ENCODE measurements at regions not wholly inside any gene's neighbourhood (a gene's known extent, or its start where the extent isn't known, plus 50 kb on each side); places are given as distances from the start of the nearest gene placed in this dataset.

GRCh38 chr9:19614294-19614693 lies 174.5 kb downstream of the SLC24A2 start:
- no peak overlapping the region for H3K27ac Mint-ChIP-seq
- intact Hi-C loops (cut with micrococcal nuclease) = no loop called here
- peaks cover 10% of the 10 kb centered on the region for H3K27me3 Mint-ChIP-seq
- H3K4me3 Mint-ChIP-seq = no peak overlapping the region
- H3K9me3 Mint-ChIP-seq = no peaks in the 10 kb centered on the region
- DNase-seq = no peak
- no peaks in the 10 kb centered on the region for H3K36me3 Mint-ChIP-seq (ENCODE audit: low read depth)
- H3K4me1 Mint-ChIP-seq = no peaks in the 10 kb centered on the region

DNA sequence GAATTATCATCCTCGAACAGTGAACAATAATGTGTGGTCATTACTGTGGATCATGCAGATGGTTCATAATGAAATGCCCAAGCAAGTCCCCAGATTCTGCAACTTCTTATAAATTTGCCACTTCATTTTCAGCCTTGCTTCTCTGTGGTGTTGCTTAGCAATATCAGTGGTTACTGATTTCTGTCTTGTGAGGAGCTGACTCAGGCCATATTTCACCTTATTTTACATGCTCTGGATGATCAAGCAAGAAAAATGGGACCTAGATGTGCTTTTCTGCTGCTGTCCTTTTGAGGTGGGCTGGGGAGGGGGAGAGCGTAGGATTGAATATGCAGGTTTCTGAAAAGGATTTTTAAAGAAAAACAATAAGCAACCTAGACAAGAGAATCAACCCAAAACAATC lies 188.3 kb downstream of the SLC24A2 start:
- peaks cover 7% of the 10 kb centered on the region for H3K27me3 Mint-ChIP-seq
- intact Hi-C loops (cut with micrococcal nuclease) = no loop called here
- no peaks in the 10 kb centered on the region for H3K36me3 Mint-ChIP-seq (ENCODE audit: low read depth)

GRCh38 chr9:19598722-19599121 lies 189.9 kb downstream of the ACER2 start:
- H3K27ac Mint-ChIP-seq = no peak overlapping the region
- no peak for DNase-seq
- H3K4me3 Mint-ChIP-seq = no peak overlapping the region
- no peaks in the 10 kb centered on the region for H3K4me1 Mint-ChIP-seq
- H3K27me3 Mint-ChIP-seq = peaks cover 11% of the 10 kb centered on the region
- intact Hi-C loops (cut with micrococcal nuclease) = no loop called here
- no peaks in the 10 kb centered on the region for H3K9me3 Mint-ChIP-seq
- H3K36me3 Mint-ChIP-seq (ENCODE audit: low read depth) = no peaks in the 10 kb centered on the region

More for the DNA sequence above, 188.3 kb downstream of the SLC24A2 start:
- Mint-ChIP-seq H3K4me3 (no peak overlapping the region), H3K27ac (no peak overlapping the region), H3K9me3 (no peaks in the 10 kb centered on the region), H3K4me1 (no peaks in the 10 kb centered on the region)
- no peak for DNase-seq

GRCh38 chr9:19597176-19597575 lies 188.4 kb downstream of the ACER2 start:
- Mint-ChIP-seq H3K4me1 (no peaks in the 10 kb centered on the region), H3K27ac (no peak overlapping the region), H3K9me3 (no peaks in the 10 kb centered on the region), H3K36me3 (ENCODE audit: low read depth) (no peaks in the 10 kb centered on the region), H3K27me3 (peaks cover 7% of the 10 kb centered on the region), H3K4me3 (no peak overlapping the region)
- DNase-seq = no peak
- intact Hi-C loops (cut with micrococcal nuclease) = no loop called here

DNA sequence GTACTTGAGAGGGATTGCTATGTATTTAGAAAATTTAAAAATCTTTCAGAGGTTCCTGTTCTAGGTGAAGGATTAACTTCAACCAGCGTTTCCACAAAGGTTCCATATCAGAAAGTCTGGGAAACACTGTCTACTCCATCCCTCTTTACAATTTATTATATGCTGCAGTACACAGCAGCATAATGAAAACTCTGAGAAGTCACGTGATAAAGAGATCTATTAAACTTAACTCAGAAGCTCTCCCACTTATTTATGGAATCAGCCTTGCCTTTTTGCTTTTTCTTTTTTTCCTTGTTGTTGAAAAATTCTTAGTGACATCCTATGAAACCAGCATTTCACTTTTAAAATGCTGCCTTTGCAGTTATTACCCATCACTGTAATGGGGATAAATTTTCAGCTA lies 186.2 kb downstream of the ACER2 start:
- H3K27ac Mint-ChIP-seq = no peak overlapping the region
- DNase-seq = no peak
- intact Hi-C loops (cut with micrococcal nuclease) = no loop called here
- H3K9me3 Mint-ChIP-seq = no peaks in the 10 kb centered on the region
- H3K4me3 Mint-ChIP-seq = no peak overlapping the region
- no peaks in the 10 kb centered on the region for H3K36me3 Mint-ChIP-seq (ENCODE audit: low read depth)
- H3K4me1 Mint-ChIP-seq = no peaks in the 10 kb centered on the region
- H3K27me3 Mint-ChIP-seq = peaks cover 9% of the 10 kb centered on the region

GRCh38 chr9:19587678-19588077 lies 178.9 kb downstream of the ACER2 start:
- DNase-seq = no peak
- H3K4me3 Mint-ChIP-seq = no peak overlapping the region
- peaks cover 8% of the 10 kb centered on the region for H3K27me3 Mint-ChIP-seq

DNA sequence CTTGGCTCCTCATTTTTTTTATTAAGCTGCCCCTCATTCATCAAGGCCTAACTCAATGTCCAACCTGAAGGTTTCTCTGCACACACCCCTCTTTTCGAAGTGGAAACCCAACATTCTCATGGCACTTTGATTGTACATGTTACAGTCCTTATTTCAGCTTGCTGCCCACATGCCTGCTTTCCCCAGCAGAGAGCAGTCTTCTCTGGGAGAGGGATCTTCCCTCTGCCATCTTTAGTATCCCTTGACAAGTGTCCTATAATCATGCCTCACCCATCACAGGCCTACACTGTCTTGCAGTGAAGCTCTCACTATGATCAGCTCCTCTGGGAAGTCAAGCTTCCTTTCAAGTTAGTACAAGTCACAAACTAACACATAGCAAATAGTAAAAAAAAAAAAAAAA lies 175.1 kb downstream of the ACER2 start:
- Mint-ChIP-seq H3K27ac (no peak overlapping the region), H3K9me3 (no peaks in the 10 kb centered on the region), H3K4me3 (no peak overlapping the region), H3K4me1 (no peaks in the 10 kb centered on the region), H3K27me3 (peaks cover 8% of the 10 kb centered on the region), H3K36me3 (ENCODE audit: low read depth) (no peaks in the 10 kb centered on the region)
- intact Hi-C loops (cut with micrococcal nuclease) = no loop called here
- no peak for DNase-seq

More at GRCh38 chr9:19587678-19588077, 178.9 kb downstream of the ACER2 start:
- Mint-ChIP-seq H3K36me3 (ENCODE audit: low read depth) (no peaks in the 10 kb centered on the region), H3K4me1 (no peaks in the 10 kb centered on the region), H3K27ac (no peak overlapping the region), H3K9me3 (no peaks in the 10 kb centered on the region)
- intact Hi-C loops (cut with micrococcal nuclease) = no loop called here

GRCh38 chr9:19577411-19577810 lies 168.6 kb downstream of the ACER2 start:
- Mint-ChIP-seq H3K27ac (no peak overlapping the region), H3K36me3 (ENCODE audit: low read depth) (no peaks in the 10 kb centered on the region), H3K9me3 (no peaks in the 10 kb centered on the region), H3K4me1 (no peaks in the 10 kb centered on the region), H3K27me3 (peaks cover 6% of the 10 kb centered on the region), H3K4me3 (no peak overlapping the region)
- no peak for DNase-seq
- intact Hi-C loops (cut with micrococcal nuclease) = no loop called here

DNA sequence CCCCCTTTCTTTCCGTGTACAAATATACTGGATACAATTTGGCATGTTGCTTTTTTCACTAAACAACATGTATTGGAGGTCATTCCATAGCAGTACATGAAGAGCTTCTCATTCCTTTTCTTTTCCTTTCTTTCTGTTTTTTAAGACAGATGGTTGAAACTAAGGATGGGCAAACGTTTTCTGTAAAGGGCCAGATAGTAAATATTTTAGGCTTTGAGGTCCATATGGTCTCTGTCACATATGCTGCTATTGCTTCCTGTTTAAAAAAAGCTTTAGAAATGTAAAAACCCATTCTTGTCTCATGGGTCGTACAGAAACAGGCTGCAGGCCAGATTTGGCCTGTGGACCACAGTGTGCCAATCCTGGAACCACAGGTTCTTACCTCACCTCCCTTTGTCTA lies 160.1 kb downstream of the ACER2 start:
- no peaks in the 10 kb centered on the region for H3K36me3 Mint-ChIP-seq (ENCODE audit: low read depth)
- intact Hi-C loops (cut with micrococcal nuclease) = no loop called here
- no peak overlapping the region for H3K27ac Mint-ChIP-seq
- no peak overlapping the region for H3K4me3 Mint-ChIP-seq
- no peaks in the 10 kb centered on the region for H3K27me3 Mint-ChIP-seq
- H3K4me1 Mint-ChIP-seq = no peaks in the 10 kb centered on the region
- DNase-seq = no peak
- no peaks in the 10 kb centered on the region for H3K9me3 Mint-ChIP-seq

DNA sequence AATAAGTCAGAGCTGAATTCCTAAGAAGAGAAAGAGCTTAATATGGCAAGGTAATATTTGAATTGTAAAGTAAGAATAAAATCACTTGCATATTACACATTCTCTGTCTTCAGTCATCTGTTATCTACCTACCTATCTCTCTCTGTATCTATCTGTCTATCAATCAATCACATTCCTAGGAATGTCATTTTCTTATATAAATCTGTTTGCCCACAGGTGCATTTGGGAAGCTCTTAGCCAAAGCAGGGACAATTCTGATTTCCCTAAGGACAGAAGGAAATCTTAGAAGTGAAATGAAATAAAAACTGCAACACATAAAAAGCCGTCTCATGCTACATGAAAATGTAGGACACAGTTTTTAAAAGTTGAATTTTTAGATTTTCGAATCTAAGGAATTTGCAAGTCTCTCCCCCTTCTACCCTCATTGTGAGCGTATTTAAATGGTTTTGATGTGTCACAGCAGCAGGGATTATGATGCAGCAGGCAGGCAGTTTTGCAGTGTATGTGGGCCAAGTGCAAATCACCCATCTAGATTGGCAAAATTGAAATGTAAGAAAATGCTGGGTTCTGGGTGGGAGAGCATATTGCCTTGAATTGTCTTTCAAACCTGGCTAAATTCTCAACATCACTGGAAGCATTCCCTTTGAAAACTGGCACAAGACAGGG lies 155.7 kb downstream of the ACER2 start:
- H3K4me3 Mint-ChIP-seq = no peak overlapping the region
- no peaks in the 10 kb centered on the region for H3K4me1 Mint-ChIP-seq
- intact Hi-C loops (cut with micrococcal nuclease) = no loop called here
- H3K27me3 Mint-ChIP-seq = no peaks in the 10 kb centered on the region
- no peak for DNase-seq
- no peak overlapping the region for H3K27ac Mint-ChIP-seq
- no peaks in the 10 kb centered on the region for H3K9me3 Mint-ChIP-seq
- no peaks in the 10 kb centered on the region for H3K36me3 Mint-ChIP-seq (ENCODE audit: low read depth)

GRCh38 chr9:19555214-19555613 lies 146.4 kb downstream of the ACER2 start:
- H3K9me3 Mint-ChIP-seq = peaks cover 6% of the 10 kb centered on the region
- no peak overlapping the region for H3K27ac Mint-ChIP-seq
- no peak for DNase-seq
- H3K27me3 Mint-ChIP-seq = peaks cover 3% of the 10 kb centered on the region
- H3K4me1 Mint-ChIP-seq = peaks cover 4% of the 10 kb centered on the region
- H3K4me3 Mint-ChIP-seq = no peak overlapping the region
- intact Hi-C loops (cut with micrococcal nuclease) = no loop called here
- no peaks in the 10 kb centered on the region for H3K36me3 Mint-ChIP-seq (ENCODE audit: low read depth)

GRCh38 chr9:19554529-19554928 lies 145.7 kb downstream of the ACER2 start:
- peaks cover 3% of the 10 kb centered on the region for H3K27me3 Mint-ChIP-seq
- H3K4me3 Mint-ChIP-seq = no peak overlapping the region
- intact Hi-C loops (cut with micrococcal nuclease) = no loop called here
- H3K4me1 Mint-ChIP-seq = peaks cover 4% of the 10 kb centered on the region
- peaks cover 6% of the 10 kb centered on the region for H3K9me3 Mint-ChIP-seq
- DNase-seq = no peak
- no peak overlapping the region for H3K27ac Mint-ChIP-seq
- H3K36me3 Mint-ChIP-seq (ENCODE audit: low read depth) = no peaks in the 10 kb centered on the region

DNA sequence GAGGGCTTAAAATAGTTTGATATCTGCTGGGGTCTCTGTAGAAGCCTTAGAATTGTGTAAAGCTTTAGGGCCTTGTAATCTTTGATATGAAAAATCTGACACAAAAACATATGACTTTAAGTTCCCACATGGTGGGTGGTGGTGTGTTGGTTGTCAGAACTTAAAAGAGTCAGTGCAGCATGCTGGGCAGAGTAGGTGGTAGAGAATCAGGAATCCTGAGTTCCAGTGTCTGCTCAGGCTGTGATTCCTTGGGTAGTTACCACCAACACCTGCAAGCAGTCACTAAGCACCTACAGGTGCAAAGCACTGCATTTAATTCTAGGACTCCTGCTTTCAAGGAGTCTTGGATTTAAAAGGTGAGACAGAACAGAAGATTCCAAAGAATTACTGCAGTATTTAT lies 144.6 kb downstream of the ACER2 start:
- Mint-ChIP-seq H3K4me3 (no peak overlapping the region), H3K4me1 (peaks cover 4% of the 10 kb centered on the region), H3K36me3 (ENCODE audit: low read depth) (no peaks in the 10 kb centered on the region), H3K27me3 (peaks cover 3% of the 10 kb centered on the region), H3K9me3 (peaks cover 6% of the 10 kb centered on the region), H3K27ac (no peak overlapping the region)
- no peak for DNase-seq
- intact Hi-C loops (cut with micrococcal nuclease) = no loop called here

DNA sequence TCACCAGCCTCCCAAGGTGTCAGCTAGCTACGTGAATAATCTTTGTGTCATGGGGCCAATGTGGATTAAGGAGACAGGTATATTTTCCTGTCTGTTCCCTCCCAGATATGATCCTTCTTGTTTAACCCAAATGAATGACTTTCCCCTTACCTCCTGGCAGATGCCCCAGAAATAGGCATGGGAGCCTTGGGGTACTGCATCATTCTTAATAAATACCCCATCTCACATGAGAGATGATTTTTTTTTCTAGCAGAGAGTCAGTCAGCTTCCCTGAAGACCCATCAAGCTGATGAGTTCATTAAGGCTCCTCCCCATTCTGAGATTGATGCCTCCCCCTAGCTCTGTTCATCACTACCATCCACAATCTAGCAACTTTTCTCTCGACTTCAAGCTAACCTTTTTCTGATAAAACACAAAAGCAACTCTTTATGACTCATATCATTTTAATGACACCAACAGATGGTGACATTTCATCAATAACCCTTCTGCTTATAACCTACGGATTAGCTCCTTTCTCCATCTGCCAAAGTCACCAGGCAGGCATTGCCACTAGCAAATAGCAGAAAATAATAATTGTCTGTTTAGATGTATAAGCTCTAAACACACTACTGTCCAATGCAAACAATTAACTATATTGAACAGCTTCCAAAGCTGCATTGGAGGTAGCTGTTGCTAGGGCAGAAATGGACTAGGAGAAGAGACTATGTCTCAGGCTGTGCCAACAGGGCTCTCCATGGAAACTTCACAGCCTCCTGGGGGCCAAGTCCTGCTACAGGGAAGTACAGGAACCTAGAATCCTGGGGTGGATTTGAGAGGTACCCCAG lies 143.7 kb downstream of the ACER2 start:
- H3K4me3 Mint-ChIP-seq = no peak overlapping the region
- DNase-seq = no peak
- no peak overlapping the region for H3K27ac Mint-ChIP-seq
- peaks cover 3% of the 10 kb centered on the region for H3K27me3 Mint-ChIP-seq
- peaks cover 6% of the 10 kb centered on the region for H3K9me3 Mint-ChIP-seq
- peaks cover 4% of the 10 kb centered on the region for H3K4me1 Mint-ChIP-seq
- intact Hi-C loops (cut with micrococcal nuclease) = no loop called here
- no peaks in the 10 kb centered on the region for H3K36me3 Mint-ChIP-seq (ENCODE audit: low read depth)
